GM18508 (cell line): ENCODE measurements at regions not wholly inside any gene's neighbourhood (a gene's known extent, or its start where the extent isn't known, plus 50 kb on each side); places are given as distances from the start of the nearest gene placed in this dataset.
"Not testable (repeated sequence)": the region's sequence is repeated elsewhere in the genome, so short reads cannot be mapped to it uniquely, and the experiment has no call there.

Experiments used
- ATAC-seq: cut with Tn5 transposase; IDR thresholded peaks from one replicate; pipeline ENCODE4 v1.9.1; 2021; ENCODE audit warnings: moderate number of reproducible peaks; ENCODE audit not compliant: insufficient read depth, unreplicated experiment

GRCh38 chr17:71869293-71869692, 251.5 kb upstream of the SOX9 start:
- ATAC-seq, result no peak

- ATAC-seq, result no peak
Measured at GRCh38 chr17:71869841-71870545, 250.8 kb upstream of the SOX9 start.

GRCh38 chr17:71870546-71870862, 250.3 kb upstream of the SOX9 start:
- no peak for ATAC-seq

GRCh38 chr17:71872843-71873485, 247.9 kb upstream of the SOX9 start:
- ATAC-seq, result no peak

GRCh38 chr17:71874773-71875172, 246.0 kb upstream of the SOX9 start:
- ATAC-seq, result not testable (repeated sequence)

GRCh38 chr17:71878271-71878670, 242.5 kb upstream of the SOX9 start:
- no peak for ATAC-seq

- ATAC-seq, result no peak
Measured at GRCh38 chr17:71878998-71879397, 241.8 kb upstream of the SOX9 start.

- ATAC-seq, result no peak
Measured at GRCh38 chr17:71881041-71881440, 239.8 kb upstream of the SOX9 start.

- no peak for ATAC-seq
Measured at GRCh38 chr17:71881581-71881980, 239.2 kb upstream of the SOX9 start.

- ATAC-seq, result no peak
Measured at GRCh38 chr17:71883258-71883657, 237.6 kb upstream of the SOX9 start.

- no peak for ATAC-seq
Measured at GRCh38 chr17:71883845-71884244, 237.0 kb upstream of the SOX9 start.

GRCh38 chr17:71885662-71886061, 235.2 kb upstream of the SOX9 start:
- no peak for ATAC-seq

- ATAC-seq, result no peak
Measured at GRCh38 chr17:71899317-71899716, 221.5 kb upstream of the SOX9 start.

- no peak for ATAC-seq
Measured at GRCh38 chr17:71900621-71901229, 220.1 kb upstream of the SOX9 start.

GRCh38 chr17:71902894-71903506, 217.8 kb upstream of the SOX9 start:
- ATAC-seq, result no peak

GRCh38 chr17:71905376-71906031, 215.3 kb upstream of the SOX9 start:
- no peak for ATAC-seq

- ATAC-seq, result no peak
Measured at GRCh38 chr17:71909155-71909554, 211.7 kb upstream of the SOX9 start.

GRCh38 chr17:71910002-71910401, 210.8 kb upstream of the SOX9 start:
- no peak for ATAC-seq

- no peak for ATAC-seq
Measured at GRCh38 chr17:71914042-71914441, 206.8 kb upstream of the SOX9 start.

GRCh38 chr17:71914812-71915211, 206.0 kb upstream of the SOX9 start:
- ATAC-seq, result no peak

- ATAC-seq, result no peak
Measured at GRCh38 chr17:71917715-71918114, 203.1 kb upstream of the SOX9 start.
